Left forelimb (tissue), 1 donor: ENCODE measurements at regions not wholly inside any gene's neighbourhood (a gene's known extent, or its start where the extent isn't known, plus 50 kb on each side); places are given as distances from the start of the nearest gene placed in this dataset.

Experiments used
- DNase-seq: peaks from one replicate; pipeline ENCODE4 v3.0.0-alpha.2; 2018; ENCODE audit warnings: low spot score

DNA sequence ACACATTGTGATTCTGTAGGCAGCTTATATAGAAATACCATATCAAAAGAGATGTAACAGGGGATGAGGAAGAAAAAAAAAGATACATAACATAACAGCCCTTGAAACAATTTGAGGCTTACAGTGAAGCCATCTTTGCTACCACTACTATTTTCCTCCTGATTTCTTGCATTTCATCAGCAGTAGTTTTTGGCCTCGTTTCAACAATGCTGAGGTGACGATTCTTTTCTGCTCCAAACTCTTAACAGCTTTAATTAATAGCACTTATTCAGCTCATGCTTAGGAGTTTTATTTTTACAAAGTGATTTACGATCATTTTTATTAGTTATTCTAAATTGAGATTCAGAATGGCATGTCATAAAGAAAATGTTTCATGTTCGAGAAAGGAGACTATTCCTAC, 163.2 kb downstream of the DCK start:
- DNase-seq: no peak

DNA sequence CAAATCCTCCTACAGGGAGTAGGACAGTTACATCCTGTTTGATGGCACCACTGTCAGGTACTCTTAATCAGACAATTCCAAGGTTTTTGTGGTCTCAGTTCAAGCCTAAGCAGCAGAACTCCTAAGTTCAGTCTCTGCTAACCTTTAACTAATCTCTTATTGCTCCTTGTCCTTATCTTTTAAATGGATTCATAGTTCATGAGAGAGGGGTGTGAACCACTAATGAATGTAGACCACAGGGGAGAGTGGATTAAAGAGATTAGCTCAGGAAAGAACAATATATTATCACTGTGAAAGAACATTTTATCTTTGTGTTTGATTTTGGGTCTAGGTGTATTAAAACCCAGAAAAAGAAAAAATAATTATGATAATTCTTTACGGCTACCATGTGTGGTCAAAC, 168.9 kb downstream of the DCK start:
- no peak for DNase-seq

DNA sequence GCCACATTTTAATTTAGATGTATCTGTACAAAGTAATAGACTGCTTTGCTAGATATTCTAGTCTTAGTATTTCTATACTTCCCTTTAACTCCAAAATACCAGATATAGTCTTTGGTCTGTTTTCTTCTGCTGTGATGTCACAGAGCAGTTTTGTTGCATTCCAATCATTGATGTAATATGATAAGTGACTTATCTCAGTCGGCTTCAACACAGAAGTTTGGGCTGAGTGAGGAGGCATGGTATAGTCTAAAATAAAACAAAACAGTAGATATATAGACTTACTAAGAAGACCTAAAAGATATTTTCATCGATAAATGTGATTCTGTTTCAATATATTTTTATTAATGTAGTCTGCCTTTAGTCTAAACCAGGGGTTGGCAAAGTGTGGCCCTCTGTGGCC, 169.9 kb downstream of the DCK start:
- DNase-seq: no peak

DNA sequence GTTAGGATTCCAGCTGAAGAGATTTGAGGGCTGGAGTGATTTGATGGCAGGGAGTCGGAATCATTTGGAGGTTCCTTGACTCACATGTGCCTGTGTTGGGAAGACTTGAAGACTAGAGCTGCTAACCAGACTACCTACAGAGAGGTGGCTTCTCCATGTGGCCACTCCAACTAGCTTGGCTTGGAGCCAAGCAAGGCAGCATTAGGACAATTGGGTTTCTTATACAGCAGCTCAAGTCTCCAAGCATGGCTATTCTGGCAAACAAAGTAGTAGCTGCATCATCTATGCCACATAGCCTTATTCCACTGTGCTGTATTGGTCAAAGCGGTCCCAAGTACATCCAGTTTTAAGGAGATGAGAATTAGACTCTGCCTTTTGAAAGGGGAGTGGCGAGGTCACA, 171.7 kb upstream of the SLC4A4 start:
- DNase-seq: no peak

DNA sequence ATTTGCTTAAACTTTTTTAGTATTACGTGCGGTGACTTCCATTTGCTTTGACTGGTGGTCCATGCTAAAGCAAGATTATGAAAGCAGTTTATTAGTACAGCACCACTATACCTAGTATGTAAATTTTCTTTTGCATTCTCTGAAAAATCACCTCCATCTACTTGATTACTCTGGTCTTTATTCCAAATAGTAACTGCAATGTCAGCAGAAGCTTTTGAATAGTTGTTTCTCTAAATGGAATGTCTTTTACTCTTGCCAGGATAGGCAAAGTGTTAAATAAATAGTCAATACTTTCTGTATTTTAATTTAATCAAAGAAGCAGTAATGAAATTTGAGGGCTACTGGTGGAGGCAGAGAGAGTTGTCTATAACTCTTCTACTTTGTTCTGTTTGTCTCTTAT, 167.2 kb upstream of the SLC4A4 start:
- DNase-seq: no peak

DNA sequence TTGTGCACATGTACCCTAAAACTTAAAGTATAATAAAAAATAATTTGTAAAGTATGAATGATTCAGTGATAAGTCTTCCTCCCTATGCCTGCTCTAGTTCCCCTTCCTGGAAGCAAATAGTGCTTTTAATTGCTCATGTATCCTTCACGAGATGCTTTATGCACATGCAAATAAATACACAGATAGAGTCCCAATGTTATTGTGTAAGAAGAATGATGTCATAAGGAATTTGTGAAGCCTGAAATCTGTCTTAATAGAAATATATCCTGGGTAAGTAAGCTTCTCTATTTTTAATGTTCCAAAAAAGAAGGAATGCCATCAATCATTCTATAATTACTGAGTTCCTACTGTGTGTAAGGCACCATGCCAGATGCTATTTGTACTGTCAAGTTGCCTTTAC, 157.5 kb upstream of the SLC4A4 start:
- no peak for DNase-seq

DNA sequence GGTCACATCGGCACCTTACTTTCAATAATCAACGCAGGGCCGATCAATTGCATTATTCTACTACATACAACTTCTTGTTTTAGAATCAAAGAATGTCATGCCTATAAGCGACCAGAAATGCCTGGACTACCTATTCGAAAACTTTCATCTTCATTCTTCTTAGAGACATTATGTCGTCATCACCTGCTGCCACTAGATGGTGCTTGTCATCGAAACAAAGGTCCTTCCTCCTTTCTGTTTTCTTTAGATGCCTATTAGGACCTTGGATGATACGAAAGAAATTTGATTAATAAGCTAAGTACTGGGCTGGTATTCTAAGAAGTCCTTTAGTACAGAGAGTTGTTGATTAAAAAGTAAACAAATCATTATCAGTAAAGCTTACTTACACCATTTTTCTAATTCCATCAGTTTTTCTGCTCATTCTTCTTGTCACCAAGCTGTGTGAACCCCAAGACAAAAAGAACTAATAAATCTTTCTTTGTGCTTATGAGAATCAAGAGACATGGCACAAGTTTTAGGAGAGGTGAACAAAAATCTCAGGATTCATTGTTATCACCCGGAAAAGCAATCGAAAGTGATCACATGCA, 154.5 kb upstream of the SLC4A4 start:
- DNase-seq: no peak

DNA sequence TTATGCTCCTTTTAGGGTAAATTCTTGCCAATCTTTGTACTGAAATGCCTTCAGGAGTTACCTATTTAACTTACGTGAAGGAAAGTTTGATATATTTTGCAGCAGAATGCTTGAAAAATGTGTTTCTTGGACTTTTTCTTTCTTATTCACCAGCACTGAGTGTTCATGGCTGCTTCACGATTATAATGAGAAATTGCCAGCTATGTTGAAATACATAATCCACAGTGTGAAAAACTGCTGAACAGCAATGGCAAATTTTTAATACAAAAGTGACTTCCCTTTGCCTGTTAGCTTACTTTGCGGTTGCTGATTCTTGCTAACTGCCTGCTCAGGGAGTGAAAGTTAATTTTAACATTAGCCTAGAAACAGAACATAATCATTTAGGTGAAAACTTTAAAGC, 153.8 kb upstream of the SLC4A4 start:
- no peak for DNase-seq

DNA sequence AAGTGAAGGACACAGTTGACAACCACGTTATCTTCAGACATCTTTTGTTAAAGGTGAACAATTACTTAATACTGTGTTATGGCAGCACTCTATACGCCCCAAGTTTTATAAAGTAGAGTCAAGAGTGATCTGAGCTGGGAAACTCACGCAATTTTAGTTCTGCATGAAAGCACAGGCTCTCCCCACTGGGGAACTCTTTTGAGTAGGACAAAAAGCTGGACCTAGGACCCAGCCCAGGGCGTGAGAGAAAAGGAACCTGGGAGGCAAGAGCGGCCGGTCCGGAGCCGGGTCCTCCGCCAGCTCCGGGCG, 152.6 kb upstream of the SLC4A4 start:
- no peak for DNase-seq

DNA sequence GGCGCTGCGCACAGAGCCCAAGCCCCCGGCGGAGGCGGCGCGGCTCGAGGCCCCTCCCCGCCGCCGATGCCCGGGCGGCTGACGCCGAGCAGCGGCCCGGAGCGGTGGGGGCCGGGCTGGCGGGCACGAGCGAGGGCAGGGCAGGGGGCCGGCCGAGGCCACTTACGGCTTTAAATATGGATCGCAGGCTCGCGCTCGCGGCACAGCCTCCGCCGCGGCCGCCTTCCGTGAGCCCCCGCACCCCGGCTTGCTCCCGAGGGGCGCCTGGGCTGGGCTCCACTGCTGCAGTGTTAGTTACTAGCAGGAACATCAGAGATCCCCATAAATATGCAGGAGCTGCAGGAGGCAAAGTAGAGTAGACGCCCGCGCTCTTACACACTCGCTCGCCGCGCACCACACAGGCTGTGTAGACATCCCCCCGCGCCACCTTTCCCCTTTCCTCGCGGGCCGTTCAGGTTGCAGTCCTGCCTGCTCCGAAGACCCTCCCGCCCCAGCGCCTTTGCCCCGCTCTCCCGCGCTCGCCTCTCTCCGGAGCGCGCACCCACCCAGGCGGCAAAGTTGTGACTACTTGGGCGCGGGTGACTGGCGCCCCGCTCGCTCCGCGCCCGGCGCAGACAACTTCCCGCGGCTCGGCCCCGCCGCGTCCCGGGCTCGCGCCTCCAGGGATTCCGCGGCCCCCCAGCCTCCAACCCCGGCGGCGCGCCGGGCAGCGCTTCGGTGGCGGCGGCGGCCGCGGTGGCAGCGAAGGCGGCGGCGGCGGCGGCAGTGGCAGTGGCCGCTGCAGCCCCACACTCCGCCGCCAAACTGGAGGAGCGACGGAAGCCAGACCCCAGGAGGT, 152.0 kb upstream of the SLC4A4 start:
- peak; percentile 72 for DNase-seq

DNA sequence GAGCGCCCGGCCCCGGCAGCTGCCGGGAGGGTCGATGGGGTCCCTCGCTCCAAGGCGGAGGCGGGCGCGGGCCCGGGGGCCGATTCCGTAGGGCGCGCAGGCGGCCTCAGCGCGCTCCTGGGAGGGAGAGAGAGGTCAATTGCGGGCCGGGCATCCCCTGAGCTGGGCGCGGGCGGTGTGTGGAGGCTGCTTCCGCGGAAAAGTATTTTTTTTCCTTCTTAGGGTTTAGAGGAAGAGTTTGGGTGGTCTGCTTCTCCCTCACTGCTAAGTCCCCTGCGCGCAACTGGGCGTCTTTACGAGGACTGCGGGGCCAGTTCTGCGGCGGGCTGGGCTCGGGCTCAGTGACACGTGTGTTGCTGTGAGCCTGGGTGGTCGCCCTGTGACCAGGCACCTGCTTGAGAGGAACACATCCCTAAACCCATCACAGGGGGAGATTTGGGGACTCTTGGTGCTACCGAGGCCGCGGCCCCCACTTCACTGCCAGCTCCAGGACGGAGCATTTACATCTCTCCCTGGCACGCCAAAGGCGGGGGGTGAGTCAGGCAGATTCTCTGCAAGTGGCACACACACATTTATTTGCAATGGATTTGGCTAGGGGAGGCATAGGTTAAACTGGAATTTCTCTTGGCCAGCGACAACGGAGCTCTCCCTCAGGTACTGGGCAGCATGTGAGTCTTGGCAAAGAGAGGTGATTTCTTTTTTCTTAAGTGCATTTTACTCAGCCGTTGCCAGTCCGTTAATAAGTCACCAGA, 151.2 kb upstream of the SLC4A4 start:
- DNase-seq: peak; percentile 76

DNA sequence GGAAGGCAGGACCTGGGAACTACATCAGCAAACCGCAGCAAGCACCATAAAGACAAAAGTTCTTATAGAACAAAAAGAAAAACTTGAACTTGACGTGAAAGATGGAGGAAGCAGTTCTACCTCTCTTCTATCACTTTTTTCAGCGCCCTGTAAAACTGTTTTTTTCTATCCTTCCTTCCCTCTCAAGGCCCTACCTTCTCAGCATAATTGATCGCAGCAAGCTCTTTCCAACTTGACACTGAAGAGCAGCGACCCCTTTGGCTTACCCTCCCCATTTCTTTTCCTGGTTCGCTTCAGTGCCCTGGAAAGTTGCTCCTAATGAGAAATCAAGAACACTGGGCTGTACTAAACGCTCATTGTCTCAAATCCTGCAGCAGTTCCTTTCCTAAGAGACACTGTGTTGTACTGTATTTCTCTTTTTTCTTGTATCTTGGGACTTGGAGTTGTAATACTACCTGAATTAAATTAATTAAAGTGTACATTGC, 150.6 kb upstream of the SLC4A4 start:
- DNase-seq: no peak

DNA sequence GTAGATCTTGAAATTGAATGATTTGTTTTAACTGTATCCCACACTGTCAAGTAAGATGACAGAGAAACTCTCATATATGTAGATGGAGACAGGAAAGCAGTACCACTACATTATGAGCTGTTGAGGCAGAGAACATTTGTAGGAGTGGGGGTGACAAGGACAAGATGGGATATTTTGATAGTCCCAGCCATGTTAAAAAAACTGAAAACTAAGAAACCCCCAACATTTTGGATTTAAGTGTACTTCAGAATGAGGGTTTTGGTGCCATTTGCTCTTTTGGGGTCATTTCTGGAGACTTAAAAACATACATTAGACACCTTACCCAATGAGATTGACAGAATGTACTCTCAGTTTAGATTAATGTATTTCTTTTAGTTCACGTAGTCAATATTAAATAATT, 149.9 kb upstream of the SLC4A4 start:
- no peak for DNase-seq

DNA sequence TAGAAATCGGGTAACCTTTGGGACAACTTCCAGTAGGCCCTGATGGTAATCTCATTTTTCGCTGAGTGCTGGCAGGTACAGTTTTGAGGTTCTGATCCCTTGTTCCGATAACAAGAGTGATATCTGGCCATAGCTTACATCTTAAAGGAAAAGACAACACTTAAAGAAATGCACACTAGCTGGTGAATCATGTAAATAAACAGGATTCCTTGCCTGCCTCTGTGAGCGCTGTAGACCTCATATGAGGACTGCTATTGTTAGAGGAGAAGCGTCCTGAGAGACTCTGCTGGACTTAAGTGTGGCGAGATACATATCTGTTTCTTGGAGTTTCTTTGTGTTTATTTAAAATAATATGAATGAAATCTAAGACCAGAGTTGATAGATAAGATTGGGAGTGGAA, 149.3 kb upstream of the SLC4A4 start:
- no peak for DNase-seq

DNA sequence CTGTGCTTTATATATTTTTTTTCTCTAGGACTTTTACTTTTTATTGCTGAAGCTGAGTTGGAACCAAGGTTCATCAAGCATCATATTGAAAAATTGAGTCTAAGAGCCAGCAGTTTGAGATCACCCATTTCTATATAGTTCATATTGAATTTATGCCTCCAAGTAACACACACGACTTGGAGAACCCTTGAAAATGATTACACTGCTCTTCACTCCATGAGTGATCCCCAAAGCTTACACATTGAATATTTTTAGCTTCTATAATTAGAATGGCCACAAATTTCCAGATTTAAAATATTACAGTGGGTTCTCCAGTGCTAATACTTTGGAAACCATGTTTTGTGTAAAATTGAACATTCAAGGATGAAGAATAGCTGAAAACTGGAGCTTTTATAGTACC, 144.4 kb upstream of the SLC4A4 start:
- no peak for DNase-seq

DNA sequence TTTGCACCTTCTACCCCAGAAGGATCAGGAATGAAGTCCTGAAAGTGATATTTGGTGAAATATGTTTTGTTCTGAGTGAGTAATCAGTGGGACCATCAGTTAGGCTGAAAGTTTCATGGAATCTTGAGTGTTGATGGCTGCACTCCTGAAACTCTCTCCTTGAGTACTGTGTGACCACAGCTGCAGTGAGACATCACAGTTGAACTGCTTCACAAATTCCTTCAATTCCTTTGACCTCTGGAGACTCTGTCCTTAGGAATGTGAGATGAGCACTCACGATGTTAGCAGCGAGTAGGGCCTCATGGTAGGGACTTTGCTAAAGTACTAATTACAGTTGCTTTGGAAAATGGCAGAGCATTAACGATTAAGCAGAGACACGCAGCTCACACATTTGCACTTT, 142.9 kb upstream of the SLC4A4 start:
- DNase-seq: no peak

DNA sequence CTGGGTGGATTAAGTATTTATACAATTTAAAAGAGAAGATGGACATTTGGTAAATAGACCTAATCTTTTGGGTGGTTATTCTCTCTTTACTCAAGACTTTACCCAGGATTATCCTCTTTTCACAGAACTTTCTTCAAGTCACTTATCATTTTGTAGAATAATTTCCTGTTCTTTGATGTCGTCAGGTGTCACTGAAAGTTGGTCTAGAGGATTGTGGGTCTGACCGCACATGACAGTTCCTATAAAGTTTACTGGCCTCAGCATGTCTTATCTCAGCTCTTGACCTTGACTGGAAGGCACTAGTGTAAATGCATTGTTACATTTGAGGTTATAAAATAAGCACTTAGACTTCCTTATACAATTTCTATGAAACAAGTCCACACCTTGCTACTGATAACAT, 139.9 kb upstream of the SLC4A4 start:
- DNase-seq: no peak

DNA sequence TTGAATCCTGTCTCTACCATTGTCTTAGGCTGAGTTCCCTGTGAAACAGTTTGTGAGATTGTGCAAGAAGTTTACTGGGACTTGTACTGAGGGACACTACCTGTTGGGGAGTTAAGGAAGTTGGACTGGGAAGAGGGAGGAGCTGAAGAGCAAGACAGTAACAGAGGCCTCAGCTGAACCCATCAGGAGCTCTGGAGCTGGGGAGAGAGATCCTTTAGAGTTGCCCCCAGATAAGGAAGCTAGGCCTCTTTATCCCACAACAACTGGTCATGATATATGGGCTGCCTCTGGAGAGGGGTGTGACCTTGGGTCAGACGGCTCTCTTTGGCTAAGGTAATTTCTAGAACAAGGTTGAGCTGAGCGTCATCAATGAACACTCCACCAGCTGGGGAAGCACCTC, 137.8 kb upstream of the SLC4A4 start:
- DNase-seq: no peak

DNA sequence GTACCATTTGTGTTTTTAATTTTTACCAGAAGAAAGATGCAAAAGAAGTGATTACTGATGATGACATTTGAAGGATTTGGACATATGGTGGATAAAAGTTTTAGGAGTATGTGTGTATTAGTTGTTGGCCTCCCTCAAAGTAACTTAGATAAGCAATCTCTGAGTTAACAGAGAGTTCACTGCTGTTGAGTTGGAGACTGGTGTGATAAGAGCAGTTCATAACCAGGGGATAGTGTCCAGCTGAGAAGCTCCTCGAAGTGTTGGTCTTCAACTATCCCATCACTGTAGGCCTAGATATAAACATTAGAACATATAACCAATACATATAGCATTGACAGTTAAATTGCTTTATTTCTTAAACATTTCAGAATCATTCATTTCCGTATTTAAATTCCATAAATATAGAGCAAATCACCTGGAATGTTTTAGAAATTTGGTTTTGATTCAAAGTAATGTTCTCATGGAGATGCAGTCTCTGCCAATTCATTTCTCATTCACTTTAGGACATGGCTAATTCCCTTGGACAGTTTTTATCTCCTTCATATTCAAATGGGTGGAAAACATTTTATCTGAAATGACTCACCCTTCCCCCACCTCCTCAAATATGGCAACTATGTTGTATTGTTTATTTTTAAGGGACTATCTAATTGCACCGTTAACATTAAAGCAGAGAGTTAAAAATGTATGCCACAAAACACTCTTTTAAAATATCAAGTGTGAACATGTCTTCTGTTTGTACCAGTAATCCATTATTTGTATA, 136.8 kb upstream of the SLC4A4 start:
- DNase-seq: no peak

DNA sequence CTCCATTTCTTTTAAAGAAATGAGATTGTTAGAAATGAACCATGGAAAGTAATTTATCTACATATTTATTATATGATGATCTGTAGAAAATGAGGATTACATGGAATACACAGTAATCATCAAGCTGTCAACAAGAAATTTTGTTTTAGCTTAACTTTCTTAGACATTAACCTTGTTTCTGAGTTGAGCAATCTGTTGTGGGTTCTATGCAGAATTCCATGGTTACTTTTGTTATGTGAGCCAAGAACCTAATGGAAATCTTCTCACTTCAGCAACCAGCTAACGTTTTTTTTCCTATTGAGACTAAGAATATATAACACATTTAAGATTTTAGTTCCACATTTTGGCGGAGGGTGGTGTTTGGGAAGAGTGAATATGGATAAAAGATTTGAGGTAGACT, 136.1 kb upstream of the SLC4A4 start:
- DNase-seq: no peak

DNA sequence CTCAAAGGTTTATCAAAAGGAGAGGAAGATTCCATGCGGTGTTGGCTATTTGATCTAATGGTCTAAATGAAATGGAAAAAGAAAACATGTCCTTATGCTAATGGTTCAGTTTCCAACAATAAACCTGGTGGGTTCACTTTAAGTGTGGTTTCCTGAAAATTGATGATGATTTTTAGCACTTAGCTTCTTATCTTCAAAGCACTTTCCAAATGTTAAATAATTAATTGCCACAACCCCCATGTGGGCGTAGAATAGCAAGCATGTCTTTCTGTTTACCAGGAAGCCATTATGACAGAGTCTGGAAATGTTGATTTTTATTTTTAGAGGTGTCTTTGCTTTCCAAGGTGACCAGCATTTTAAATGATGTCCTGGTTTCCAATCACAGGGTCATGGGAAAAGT, 134.8 kb upstream of the SLC4A4 start:
- DNase-seq: no peak

DNA sequence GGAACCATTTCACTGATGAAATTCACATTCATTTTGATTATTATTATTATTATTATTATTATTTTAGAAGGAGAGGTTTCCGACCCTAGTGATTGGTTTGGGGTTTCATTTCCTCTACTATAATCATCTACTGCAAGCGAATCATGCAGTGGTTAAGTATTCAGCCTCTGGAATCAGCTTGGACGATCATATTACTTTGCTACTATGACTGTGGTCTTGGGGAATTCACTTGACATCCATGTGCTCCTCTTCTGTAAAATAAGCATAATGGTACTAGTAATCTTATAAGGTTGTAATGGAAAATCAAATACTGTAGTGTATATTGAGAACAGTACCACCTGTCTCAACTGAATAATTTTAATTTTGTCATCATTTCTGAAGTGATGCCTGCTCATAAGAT, 132.1 kb upstream of the SLC4A4 start:
- DNase-seq: no peak

DNA sequence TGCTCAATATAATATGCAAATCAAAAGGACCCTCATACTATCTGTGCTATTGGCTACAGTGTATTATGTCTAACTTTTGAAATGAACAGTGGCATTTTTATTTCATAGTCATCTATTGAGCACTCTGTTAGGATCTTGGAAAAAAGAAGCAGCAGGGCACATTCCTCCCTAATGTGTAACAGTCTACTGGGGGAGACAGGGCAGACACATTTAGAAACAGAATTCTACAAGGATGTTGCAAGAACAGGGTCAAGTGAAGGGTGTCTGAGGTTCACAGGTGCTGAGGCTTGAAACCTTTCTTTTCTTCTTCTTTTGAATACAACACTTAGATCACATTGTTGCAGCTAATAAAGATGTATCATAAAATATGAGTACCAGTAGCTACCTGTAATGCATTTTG, 129.7 kb upstream of the SLC4A4 start:
- DNase-seq: no peak
